ENCODE measurements at regions not wholly inside any gene's neighbourhood (a gene's known extent, or its start where the extent isn't known, plus 50 kb on each side); places are given as distances from the start of the nearest gene placed in this dataset.

GRCh38 chr6:50102676-50103075 is 52.9 kb upstream of the DEFB112 start:
- DNase-seq, result no peak

DNA sequence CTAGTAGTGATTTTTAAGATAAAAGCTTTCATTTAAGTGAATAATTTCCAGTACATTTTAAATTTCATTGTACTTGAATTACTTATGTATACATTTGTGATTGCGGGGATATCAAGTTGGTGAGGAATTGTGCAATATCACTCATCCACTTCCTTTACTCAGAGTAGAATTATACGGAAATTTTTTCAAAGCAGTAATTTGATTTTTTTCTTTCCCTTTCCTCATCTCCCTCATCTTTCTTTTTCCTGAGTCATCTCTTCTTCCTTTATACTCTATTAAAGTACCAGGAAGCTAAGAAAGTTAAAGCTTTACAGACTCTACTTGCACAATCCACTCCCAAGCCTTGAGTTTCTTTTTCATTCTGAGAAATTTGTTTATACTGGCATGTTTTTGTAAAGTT is 60.9 kb upstream of the DEFB112 start:
- DNase-seq, result no peak

- DNase-seq, result no peak
Measured at GRCh38 chr6:50112981-50113857, 63.5 kb upstream of the DEFB112 start.

DNA sequence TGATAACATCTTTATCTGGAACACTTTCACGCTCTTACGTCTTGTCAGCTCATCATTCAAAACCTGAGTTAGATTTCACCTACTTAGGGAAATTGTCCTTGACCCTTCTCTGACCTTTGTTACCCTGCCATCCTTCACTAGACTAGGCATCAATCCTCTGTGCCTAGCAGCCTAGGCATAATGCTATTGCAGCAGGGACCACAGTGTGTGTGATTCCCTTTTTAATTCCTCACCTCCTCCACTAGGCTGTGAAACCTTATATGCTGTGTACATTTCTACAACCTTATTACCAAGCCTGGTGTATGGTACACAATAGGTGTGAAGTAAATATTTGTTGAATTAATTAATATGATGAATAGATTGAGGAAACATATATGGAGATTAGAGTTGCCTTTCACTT is 66.7 kb upstream of the DEFB112 start:
- no peak for DNase-seq

DNA sequence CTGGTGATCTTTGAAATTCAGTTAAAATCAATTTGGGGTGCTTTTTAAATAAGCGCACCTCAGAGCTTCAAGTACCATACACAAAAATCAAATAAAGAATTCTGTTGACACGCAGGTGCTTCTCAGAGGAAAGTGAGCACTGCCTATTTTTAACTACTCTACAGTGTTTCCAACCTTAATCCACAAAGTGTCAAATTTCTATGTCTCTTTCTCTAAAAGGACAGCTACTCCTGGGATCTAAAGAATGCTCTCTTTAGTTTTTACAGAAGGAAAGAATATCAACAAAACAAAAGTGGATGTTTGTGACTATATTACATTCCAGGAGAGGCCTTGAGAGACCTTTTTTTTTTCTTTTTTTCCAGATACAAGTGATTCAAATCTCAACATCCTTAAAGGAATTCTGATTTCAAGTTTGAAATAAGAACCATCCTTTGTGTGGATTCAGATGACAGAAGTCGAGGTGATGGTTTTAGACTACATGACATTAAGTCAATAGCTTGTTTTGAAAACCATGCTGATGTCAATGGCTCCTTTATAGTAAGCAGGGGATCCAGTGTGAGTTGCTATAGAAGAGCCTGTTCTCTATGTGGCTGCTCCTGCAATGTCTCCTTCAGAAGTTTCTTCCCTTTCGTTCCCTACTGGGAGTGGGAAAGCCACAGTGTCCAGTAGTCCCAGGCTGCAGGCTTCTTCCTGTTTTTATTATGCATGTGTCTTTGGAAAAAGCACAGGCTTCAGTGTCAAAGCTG is 67.2 kb upstream of the DEFB112 start:
- no peak for DNase-seq

- DNase-seq, result no peak
Measured at GRCh38 chr6:50120300-50120699, 70.6 kb upstream of the DEFB112 start.

DNA sequence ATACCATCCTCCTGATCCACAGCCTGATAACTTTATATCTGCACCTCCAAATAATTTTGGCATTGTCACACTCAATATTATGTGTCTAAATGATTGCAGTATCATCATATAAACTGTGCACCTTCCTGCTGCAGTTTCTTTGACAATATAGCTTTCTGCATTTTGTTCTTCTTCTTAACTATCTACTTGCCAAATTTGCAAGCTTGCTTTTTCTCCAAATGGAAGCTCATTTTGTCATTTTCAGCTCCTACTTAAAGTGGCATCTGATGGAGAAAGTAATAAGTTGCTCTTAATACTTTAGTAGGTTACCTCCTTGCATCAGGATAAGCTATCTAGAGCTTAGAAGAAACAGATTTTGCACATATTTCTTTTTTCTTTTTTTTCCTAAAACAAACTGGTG is 74.0 kb upstream of the DEFB112 start:
- DNase-seq, result no peak

DNA sequence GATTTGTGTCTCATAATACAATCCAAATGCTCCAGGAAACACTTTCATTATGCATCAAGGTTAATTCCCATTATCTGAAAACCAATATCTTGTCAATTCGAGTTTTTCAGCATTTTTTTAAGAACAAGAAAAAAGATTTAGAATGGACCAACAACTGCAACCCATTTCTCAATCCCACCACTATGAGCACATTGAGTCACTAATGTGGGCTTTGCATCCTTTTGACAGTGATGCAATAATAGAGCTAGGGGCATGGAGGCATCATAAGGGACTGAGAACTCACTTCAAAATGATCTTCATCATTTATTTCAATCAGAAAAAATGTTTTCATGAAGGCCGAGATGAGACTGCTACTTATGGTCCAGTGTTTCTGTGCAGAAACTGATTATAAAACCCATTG is 74.8 kb upstream of the DEFB112 start:
- no peak for DNase-seq

- DNase-seq, result peak; percentile 12
Measured at GRCh38 chr6:50128420-50129005, 78.8 kb upstream of the DEFB112 start.

- DNase-seq, result no peak
Measured at GRCh38 chr6:50135968-50136367, 86.2 kb upstream of the DEFB112 start.

GRCh38 chr6:50141100-50141499 is 91.4 kb upstream of the DEFB112 start:
- DNase-seq, result no peak

DNA sequence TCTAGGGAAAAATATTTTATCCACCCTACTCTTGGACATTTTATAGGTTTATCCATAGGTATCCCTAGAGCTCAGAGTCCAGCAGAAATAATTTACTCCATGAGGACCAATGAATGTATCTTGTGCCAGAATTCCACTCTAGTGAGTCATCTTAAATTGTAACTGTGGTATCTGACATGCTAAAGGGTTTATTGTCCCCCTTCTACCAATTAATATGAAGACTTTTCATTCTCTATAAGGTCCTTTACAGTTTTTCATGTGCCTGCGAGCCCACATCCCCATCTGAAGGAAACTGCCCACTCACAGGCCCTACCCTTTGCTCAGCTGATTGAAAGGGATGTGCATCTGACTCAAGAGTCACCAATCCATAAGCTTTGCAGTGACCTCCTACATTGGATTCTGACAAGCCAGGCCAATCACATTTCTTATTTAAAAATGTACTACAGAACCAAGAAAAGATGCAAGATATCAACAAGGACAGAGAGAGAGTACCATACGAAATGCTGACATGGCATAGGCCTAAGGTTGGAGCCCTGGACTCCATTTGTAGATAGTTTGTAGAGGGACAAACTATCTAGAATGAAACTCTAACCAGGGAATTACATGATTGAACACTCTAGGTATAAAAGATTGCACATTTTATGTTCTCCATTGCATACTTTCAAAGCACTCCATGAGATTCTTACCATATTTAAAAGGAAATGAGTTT is 93.4 kb upstream of the DEFB112 start:
- DNase-seq, result no peak

- no peak for DNase-seq
Measured at GRCh38 chr6:50145125-50145524, 95.4 kb upstream of the DEFB112 start.

- no peak for DNase-seq
Measured at GRCh38 chr6:50147371-50147770, 97.6 kb upstream of the DEFB112 start.

DNA sequence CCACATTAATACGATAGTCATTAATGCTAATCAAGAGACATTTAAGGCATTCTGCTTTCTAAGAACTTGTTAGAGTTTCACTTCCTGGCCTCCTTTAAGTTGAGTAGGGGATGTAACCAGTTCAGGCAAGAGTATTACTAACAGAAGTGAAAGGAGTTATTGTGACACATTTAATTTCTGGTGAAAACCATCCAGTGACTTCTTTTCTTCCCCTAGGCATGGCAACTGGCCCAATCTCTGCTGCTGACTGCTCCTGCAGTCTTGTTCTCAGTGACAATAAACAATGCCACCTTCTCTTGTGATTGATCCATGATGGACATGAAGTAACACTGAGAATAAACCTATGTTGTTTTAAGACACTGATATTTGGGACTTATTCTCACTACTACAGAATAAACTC is 130.9 kb upstream of the DEFB112 start:
- DNase-seq, result no peak

DNA sequence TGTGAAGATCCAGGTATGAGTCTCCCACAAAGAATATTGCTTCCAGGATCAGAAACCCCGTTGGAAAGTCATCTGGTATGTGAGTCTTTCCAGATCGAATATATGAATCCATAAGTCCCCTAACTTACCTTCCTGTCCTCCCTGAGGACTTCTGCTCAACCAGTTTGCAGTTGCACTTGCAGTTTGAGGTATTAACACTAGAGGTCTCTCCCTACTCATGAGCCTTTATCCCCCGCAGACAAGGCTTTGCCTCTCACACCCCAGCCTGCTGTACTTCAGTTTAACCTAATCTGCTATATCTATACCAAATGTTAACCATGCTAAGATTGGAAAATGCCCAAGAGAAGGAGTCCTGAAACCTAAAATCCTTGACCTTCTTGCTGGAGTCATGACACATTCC is 135.3 kb upstream of the DEFB112 start:
- no peak for DNase-seq

- DNase-seq, result no peak
Measured at GRCh38 chr6:50187351-50187921, 137.7 kb upstream of the DEFB112 start.

GRCh38 chr6:50198245-50198644 is 148.5 kb upstream of the DEFB112 start:
- DNase-seq, result no peak

DNA sequence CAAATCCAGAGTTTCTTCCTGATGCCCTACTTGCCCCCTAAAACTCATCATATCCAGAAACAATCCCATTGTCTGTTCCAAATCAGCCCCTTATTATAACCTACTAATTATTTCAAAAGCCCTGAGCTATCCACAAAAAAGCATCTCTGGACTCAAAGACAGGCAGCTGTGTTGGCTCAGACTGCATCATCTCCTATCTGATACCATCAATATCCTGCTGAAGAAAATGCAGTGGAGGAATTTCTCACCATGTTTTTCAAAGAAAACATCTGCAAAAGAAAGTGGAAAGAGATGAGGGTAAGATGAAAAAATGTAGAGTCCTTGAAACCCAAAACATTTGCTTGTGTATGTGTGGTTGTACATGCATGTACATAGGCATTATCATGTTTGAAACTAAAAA is 153.0 kb upstream of the DEFB112 start:
- no peak for DNase-seq

- DNase-seq, result no peak
Measured at GRCh38 chr6:50211582-50211981, 161.9 kb upstream of the DEFB112 start.

DNA sequence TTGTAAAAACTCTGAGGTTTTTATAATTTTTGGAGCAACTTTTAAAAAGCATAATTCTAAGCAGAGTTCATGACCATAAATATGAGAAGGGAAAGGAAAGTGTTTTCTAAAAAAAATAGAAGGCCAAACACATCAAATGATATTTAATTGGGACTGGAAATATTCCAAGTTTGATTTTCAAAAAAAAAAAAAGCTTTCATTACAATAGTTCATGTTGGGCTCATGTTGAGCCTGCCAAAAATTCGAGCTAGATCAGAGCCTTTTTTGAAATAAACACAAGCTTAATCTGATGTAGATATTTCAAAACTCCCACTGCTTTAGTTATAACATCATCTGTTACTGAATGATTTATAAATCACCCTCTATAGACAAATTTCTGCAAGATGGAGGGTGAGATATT is 163.4 kb upstream of the DEFB112 start:
- no peak for DNase-seq

GRCh38 chr6:50214937-50215336 is 165.2 kb upstream of the DEFB112 start:
- DNase-seq, result no peak
